ENCODE measurements at regions not wholly inside any gene's neighbourhood (a gene's known extent, or its start where the extent isn't known, plus 50 kb on each side); places are given as distances from the start of the nearest gene placed in this dataset.

DNA sequence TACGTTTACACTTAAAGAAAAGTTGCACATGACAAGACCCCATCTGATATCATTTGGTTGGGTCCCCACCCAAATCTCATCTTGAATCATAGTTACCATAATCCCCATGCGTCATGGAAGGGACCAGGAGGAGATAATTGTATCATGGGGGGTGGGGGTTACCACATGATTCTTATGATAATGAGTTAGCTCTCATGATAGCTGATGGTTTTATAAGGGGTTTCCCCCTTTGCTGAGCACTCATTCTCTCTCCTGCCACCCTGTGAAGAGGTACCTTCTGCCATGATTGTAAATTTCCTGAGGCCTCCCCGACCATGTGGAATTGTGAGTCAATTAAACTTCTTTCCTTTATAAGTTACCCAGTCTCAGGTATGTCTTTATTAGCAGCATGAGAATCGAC, 60.3 kb downstream of the PHLDA1 start:
- TF ChIP-seq YY1 (IDR thresholded peaks at IDR 0.05) (no peak), SP1 (IDR thresholded peaks at IDR 0.05) (no peak), MAX (IDR thresholded peaks at IDR 0.05) (no peak), REST (IDR thresholded peaks at IDR 0.05) (no peak), RAD21 (IDR thresholded peaks at IDR 0.05) (no peak), GABPA (IDR thresholded peaks at IDR 0.05 in 1 of 2, conservative IDR thresholded peaks at IDR 0.05 in 1 of 2) (no peak), FOXA2 (IDR thresholded peaks at IDR 0.05) (no peak), TAF1 (conservative IDR thresholded peaks at IDR 0.05) (no peak)
- TF ChIP-seq, protein P1, sequence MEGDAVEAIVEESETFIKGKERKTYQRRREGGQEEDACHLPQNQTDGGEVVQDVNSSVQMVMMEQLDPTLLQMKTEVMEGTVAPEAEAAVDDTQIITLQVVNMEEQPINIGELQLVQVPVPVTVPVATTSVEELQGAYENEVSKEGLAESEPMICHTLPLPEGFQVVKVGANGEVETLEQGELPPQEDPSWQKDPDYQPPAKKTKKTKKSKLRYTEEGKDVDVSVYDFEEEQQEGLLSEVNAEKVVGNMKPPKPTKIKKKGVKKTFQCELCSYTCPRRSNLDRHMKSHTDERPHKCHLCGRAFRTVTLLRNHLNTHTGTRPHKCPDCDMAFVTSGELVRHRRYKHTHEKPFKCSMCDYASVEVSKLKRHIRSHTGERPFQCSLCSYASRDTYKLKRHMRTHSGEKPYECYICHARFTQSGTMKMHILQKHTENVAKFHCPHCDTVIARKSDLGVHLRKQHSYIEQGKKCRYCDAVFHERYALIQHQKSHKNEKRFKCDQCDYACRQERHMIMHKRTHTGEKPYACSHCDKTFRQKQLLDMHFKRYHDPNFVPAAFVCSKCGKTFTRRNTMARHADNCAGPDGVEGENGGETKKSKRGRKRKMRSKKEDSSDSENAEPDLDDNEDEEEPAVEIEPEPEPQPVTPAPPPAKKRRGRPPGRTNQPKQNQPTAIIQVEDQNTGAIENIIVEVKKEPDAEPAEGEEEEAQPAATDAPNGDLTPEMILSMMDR (IDR thresholded peaks at IDR 0.05; ENCODE audit: low read depth, low read length, missing input control) = no peak
- TF ChIP-seq, protein P2, sequence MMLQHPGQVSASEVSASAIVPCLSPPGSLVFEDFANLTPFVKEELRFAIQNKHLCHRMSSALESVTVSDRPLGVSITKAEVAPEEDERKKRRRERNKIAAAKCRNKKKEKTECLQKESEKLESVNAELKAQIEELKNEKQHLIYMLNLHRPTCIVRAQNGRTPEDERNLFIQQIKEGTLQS (IDR thresholded peaks at IDR 0.05) = no peak

All from liver (tissue), 3 donors.